ENCODE measurements at regions not wholly inside any gene's neighbourhood (a gene's known extent, or its start where the extent isn't known, plus 50 kb on each side); places are given as distances from the start of the nearest gene placed in this dataset.

DNA sequence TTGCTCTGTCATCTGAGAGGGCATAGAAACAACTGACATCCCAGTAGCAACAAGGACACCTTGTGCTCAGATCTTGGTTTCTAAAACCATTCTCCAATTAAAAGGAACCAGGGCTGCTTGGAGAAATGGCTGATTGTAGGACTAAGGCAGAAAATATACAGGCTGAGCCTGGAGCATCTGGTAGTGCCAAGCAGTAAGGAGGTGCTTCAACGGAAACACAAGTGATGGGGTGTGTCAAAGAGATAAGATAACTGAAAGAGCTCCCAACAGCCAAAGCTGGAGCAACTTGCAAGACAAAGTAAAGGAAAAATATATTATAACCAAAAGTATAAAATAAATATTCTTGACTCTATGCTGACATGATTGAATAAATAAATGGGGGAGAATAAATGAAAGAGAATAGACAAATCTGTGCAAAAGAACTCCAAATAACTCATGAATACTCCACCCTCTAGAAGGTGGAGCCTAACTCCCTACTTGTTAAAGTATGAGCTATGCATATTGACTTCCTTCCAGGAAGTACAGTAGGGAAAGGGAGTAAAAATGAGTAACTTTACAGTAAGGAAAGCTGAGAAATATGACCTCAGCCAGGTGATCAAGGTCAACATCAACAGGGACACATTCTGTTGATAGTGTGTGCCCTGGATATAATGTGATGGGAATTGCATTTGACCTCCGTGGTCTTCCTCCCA, 162.4 kb downstream of the NOC3L start:
- Histone ChIP-seq H3K4me1 (ENCODE audit: insufficient read depth, low read length) (no peaks in the 10 kb centered on the region), H3K27me3 (ENCODE audit: control insufficient read depth in 1 of 2, insufficient read depth in 2 of 2, low read length in 2 of 2) (no peaks in the 10 kb centered on the region; a peak in 1 of 5 replicates), H3K36me3 (replicated peaks in 1 of 2; ENCODE audit: control insufficient read depth in 1 of 2, insufficient read depth in 2 of 2, low read length in 2 of 2) (no peaks in the 10 kb centered on the region), H3K9ac (ENCODE audit: insufficient read depth, low read depth, low read length) (no peak overlapping the region), H3K4me3 (replicated peaks in 1 of 3; ENCODE audit: insufficient read depth in 1 of 3, low read depth in 2 of 3, low read length in 3 of 3) (no peak overlapping the region), H3K79me2 (ENCODE audit: insufficient read depth, low read length) (no peaks in the 10 kb centered on the region), H3K4me2 (ENCODE audit: low read depth, low read length) (no peak overlapping the region), H2AFZ (ENCODE audit: low read length) (no peak overlapping the region), H3K9me3 (ENCODE audit: low read length) (no peaks in the 10 kb centered on the region), H3K27ac (ENCODE audit: extremely low read length, insufficient read depth, low read length) (no peak overlapping the region), H4K20me1 (ENCODE audit: insufficient read depth, low read length) (no peaks in the 10 kb centered on the region)
- TF ChIP-seq, protein P1, sequence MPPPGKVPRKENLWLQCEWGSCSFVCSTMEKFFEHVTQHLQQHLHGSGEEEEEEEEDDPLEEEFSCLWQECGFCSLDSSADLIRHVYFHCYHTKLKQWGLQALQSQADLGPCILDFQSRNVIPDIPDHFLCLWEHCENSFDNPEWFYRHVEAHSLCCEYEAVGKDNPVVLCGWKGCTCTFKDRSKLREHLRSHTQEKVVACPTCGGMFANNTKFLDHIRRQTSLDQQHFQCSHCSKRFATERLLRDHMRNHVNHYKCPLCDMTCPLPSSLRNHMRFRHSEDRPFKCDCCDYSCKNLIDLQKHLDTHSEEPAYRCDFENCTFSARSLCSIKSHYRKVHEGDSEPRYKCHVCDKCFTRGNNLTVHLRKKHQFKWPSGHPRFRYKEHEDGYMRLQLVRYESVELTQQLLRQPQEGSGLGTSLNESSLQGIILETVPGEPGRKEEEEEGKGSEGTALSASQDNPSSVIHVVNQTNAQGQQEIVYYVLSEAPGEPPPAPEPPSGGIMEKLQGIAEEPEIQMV (CRISPR knock-in tag; IDR thresholded peaks at IDR 0.05; ENCODE audit: low read depth), result no peak
- TF ChIP-seq ZNF343 (CRISPR knock-in tag; IDR thresholded peaks at IDR 0.05) (no peak), FOXC1 (CRISPR knock-in tag; IDR thresholded peaks at IDR 0.05; ENCODE audit: borderline replicate concordance) (no peak), NBN (conservative IDR thresholded peaks at IDR 0.05) (no peak), ZNF329 (CRISPR knock-in tag; IDR thresholded peaks at IDR 0.05; ENCODE audit: low read depth) (no peak), CCAR2 (optimal IDR thresholded peaks at IDR 0.05; ENCODE audit: low read depth, low read length) (no peak), THAP11 (CRISPR knock-in tag; IDR thresholded peaks at IDR 0.05) (no peak), ZBTB1 (CRISPR knock-in tag; IDR thresholded peaks at IDR 0.05; ENCODE audit: borderline replicate concordance) (no peak), NFIB (CRISPR knock-in tag; IDR thresholded peaks at IDR 0.05; ENCODE audit: borderline replicate concordance) (no peak), ZNF775 (CRISPR knock-in tag; IDR thresholded peaks at IDR 0.05; ENCODE audit: borderline replicate concordance) (no peak), ZNF746 (CRISPR knock-in tag; IDR thresholded peaks at IDR 0.05) (no peak), IKZF4 (CRISPR knock-in tag; IDR thresholded peaks at IDR 0.05; ENCODE audit: borderline replicate concordance, low read depth, not compliant biosample characterization) (no peak), ZNF446 (CRISPR knock-in tag; IDR thresholded peaks at IDR 0.05) (no peak), HOXD1 (CRISPR knock-in tag; IDR thresholded peaks at IDR 0.05) (no peak), KAT8 (CRISPR knock-in tag; IDR thresholded peaks at IDR 0.05) (no peak)
- TF ChIP-seq, protein P2, sequence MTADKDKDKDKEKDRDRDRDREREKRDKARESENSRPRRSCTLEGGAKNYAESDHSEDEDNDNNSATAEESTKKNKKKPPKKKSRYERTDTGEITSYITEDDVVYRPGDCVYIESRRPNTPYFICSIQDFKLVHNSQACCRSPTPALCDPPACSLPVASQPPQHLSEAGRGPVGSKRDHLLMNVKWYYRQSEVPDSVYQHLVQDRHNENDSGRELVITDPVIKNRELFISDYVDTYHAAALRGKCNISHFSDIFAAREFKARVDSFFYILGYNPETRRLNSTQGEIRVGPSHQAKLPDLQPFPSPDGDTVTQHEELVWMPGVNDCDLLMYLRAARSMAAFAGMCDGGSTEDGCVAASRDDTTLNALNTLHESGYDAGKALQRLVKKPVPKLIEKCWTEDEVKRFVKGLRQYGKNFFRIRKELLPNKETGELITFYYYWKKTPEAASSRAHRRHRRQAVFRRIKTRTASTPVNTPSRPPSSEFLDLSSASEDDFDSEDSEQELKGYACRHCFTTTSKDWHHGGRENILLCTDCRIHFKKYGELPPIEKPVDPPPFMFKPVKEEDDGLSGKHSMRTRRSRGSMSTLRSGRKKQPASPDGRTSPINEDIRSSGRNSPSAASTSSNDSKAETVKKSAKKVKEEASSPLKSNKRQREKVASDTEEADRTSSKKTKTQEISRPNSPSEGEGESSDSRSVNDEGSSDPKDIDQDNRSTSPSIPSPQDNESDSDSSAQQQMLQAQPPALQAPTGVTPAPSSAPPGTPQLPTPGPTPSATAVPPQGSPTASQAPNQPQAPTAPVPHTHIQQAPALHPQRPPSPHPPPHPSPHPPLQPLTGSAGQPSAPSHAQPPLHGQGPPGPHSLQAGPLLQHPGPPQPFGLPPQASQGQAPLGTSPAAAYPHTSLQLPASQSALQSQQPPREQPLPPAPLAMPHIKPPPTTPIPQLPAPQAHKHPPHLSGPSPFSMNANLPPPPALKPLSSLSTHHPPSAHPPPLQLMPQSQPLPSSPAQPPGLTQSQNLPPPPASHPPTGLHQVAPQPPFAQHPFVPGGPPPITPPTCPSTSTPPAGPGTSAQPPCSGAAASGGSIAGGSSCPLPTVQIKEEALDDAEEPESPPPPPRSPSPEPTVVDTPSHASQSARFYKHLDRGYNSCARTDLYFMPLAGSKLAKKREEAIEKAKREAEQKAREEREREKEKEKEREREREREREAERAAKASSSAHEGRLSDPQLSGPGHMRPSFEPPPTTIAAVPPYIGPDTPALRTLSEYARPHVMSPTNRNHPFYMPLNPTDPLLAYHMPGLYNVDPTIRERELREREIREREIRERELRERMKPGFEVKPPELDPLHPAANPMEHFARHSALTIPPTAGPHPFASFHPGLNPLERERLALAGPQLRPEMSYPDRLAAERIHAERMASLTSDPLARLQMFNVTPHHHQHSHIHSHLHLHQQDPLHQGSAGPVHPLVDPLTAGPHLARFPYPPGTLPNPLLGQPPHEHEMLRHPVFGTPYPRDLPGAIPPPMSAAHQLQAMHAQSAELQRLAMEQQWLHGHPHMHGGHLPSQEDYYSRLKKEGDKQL (CRISPR knock-in tag; IDR thresholded peaks at IDR 0.05; ENCODE audit: low read depth), result no peak
- TF ChIP-seq, protein P3, sequence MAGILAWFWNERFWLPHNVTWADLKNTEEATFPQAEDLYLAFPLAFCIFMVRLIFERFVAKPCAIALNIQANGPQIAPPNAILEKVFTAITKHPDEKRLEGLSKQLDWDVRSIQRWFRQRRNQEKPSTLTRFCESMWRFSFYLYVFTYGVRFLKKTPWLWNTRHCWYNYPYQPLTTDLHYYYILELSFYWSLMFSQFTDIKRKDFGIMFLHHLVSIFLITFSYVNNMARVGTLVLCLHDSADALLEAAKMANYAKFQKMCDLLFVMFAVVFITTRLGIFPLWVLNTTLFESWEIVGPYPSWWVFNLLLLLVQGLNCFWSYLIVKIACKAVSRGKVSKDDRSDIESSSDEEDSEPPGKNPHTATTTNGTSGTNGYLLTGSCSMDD (CRISPR knock-in tag; IDR thresholded peaks at IDR 0.05), result no peak
- TF ChIP-seq, protein P4, sequence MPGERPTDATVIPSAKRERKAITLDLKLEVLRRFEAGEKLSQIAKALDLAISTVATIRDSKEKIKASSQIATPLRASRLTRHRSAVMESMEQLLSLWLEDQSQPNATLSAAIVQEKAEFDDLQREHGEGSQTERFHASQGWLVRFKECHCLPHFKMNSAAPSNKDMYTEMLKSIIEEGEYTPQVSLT (CRISPR knock-in tag; IDR thresholded peaks at IDR 0.05; ENCODE audit: borderline replicate concordance, low read depth), result no peak
- ChIA-PET CTCF (ENCODE audit: low intra/inter-chr PET ratio, low total read pairs) (no interaction called here), POLR2A (no interaction called here)
- FAIRE-seq (no peak), ATAC-seq (no peak), DNase-seq (ENCODE audit: low spot score) (no peak)
- 36% methylated on average over 2 of the region's 2 CpGs for WGBS (ENCODE audit: low lambda C conversion rate)
- in situ Hi-C loops (cut with HindIII; ENCODE audit: extremely low pct_ligation_motif_present, low pct_unique_long_range_greater_than_20kb), result no loop called here
- intact Hi-C loops (cut with micrococcal nuclease; ENCODE audit: unreplicated experiment), result no loop called here
- no TSS peak for BruUV-seq (replicated peaks)
